GM12878 (cell line): ENCODE measurements at regions not wholly inside any gene's neighbourhood (a gene's known extent, or its start where the extent isn't known, plus 50 kb on each side); places are given as distances from the start of the nearest gene placed in this dataset.

Experiments used
- ATAC-seq: fragments of 200-7000 bp; cut with Tn5 transposase; 3 replicates; pipeline ENCODE4 v1.9.1; 2020; ENCODE audit warnings: mild to moderate bottlenecking, moderate library complexity
- BruUV-seq: library from RNA; stranded (reverse); fragments of 400-500 nt; replicated peaks from 2 replicates; lab custom pipeline; 2021; lab: Mats Ljungman, UMichigan
- CTCF ChIA-PET: fragments of 300-600 bp; sonication (Branson Sonifier 250); formaldehyde crosslinking; extraction: SDS; loops from one replicate; lab custom pipeline; 2021; ENCODE audit warnings: inconsistent platforms; lab: Yijun Ruan, JAX
- POLR2A ChIA-PET: fragments of 350-600 bp; formaldehyde crosslinking; extraction: SDS; loops from one replicate; lab custom pipeline; 2021; ENCODE audit warnings: inconsistent platforms; lab: Charles Lee
- RAD21 ChIA-PET: fragments of 300-600 bp; sonication (Branson Sonifier 250); formaldehyde crosslinking; loops from one replicate; lab custom pipeline; 2023; ENCODE audit warnings: antibody characterized with exemption; ENCODE audit not compliant: unreplicated experiment; lab: Charles Lee
- SMC1A ChIA-PET: fragments of 300-600 bp; sonication (Branson Sonifier 250); formaldehyde crosslinking; loops from one replicate; lab custom pipeline; 2023; ENCODE audit not compliant: unreplicated experiment, uncharacterized antibody; lab: Charles Lee
- DNase-seq: peaks from one replicate; pipeline ENCODE4 v3.0.0-alpha.2; 2011; ENCODE audit warnings: low read depth, low spot score
- FAIRE-seq: peaks from 3 replicates; lab custom pipeline; 2011; peaks lifted over from hg19 to GRCh38; lab: Jason Lieb, UNC
- H2AFZ ChIP-seq: 2 replicates; pipeline ENCODE4 v1.6.0; 2011; ENCODE audit warnings: low read depth, low read length, control low read depth; ENCODE audit not compliant: control insufficient read depth
- H3K27ac ChIP-seq: 2 replicates; pipeline ENCODE4 v1.5.1; 2011; ENCODE audit warnings: control low read depth; ENCODE audit not compliant: control insufficient read depth, insufficient read depth
- H3K27me3 ChIP-seq, 2 experiments: replicated peaks in 1 of 2; 2 replicates each; pipeline versions ENCODE4 v1.6.0 to v1.6.1; 2011; ENCODE audit warnings: low read length in 1 of 2; ENCODE audit not compliant: control insufficient read depth in 2 of 2, insufficient read depth in 2 of 2
- H3K36me3 ChIP-seq, 2 experiments: 2 replicates each; pipeline ENCODE4 v1.5.1; 2011; ENCODE audit warnings: low read length in 1 of 2; ENCODE audit not compliant: control insufficient read depth in 2 of 2, insufficient read depth in 2 of 2
- H3K4me1 ChIP-seq: 2 replicates; pipeline ENCODE4 v1.6.1; 2011; ENCODE audit warnings: mild to moderate bottlenecking, low read length, moderate library complexity, mixed read lengths; ENCODE audit not compliant: control insufficient read depth, insufficient read depth
- H3K4me2 ChIP-seq: 2 replicates; pipeline ENCODE4 v1.6.0; 2011; ENCODE audit warnings: control low read depth; ENCODE audit not compliant: control insufficient read depth, insufficient read depth
- H3K4me3 ChIP-seq: fragments of 200-600 bp; sonication (generic); 2 replicates; pipeline ENCODE4 v1.5.1; 2016
- H3K79me2 ChIP-seq: 2 replicates; pipeline ENCODE4 v1.6.0; 2011; ENCODE audit warnings: low read length; ENCODE audit not compliant: control insufficient read depth, insufficient read depth
- H3K9ac ChIP-seq: 2 replicates; pipeline ENCODE4 v1.8.0; 2011; ENCODE audit warnings: low read length, control low read depth, mixed read lengths; ENCODE audit not compliant: control insufficient read depth, insufficient read depth
- H3K9me3 ChIP-seq: replicated peaks from 3 replicates; pipeline ENCODE4 v1.5.1; 2011; ENCODE audit warnings: mild to moderate bottlenecking, low read length; ENCODE audit not compliant: control insufficient read depth, insufficient read depth
- H4K20me1 ChIP-seq: 2 replicates; pipeline ENCODE4 v1.6.0; 2011; ENCODE audit not compliant: control insufficient read depth, insufficient read depth
- CEBPZ ChIP-seq: fragments of 150-350 bp; IDR thresholded peaks from 2 replicates; pipeline ENCODE4 v1.6.1; 2016; ENCODE audit warnings: low read depth, low read length
- CHD2 ChIP-seq: IDR thresholded peaks from 2 replicates; pipeline ENCODE4 v1.6.1; 2011; ENCODE audit warnings: low read depth, low read length, improper control_type of control experiment, borderline replicate concordance
- E2F4 ChIP-seq: IDR thresholded peaks from 2 replicates; pipeline ENCODE4 v1.6.1; 2012; ENCODE audit warnings: low read depth, low read length, improper control_type of control experiment
- ETV6 ChIP-seq, 2 experiments: fragments of 450-650 bp in 1 of 2; IDR thresholded peaks in 1 of 2; conservative IDR thresholded peaks in 1 of 2; 2 replicates each; pipeline ENCODE4 v1.6.1; 2014; ENCODE audit warnings: antibody characterized with exemption in 1 of 2, borderline replicate concordance in 1 of 2, low read depth in 1 of 2, mild to moderate bottlenecking in 1 of 2, moderate library complexity in 1 of 2
- HCFC1 ChIP-seq: fragments of 150-350 bp; IDR thresholded peaks from 2 replicates; pipeline ENCODE4 v1.6.1; 2014; ENCODE audit warnings: low read length
- NFYB ChIP-seq: IDR thresholded peaks from 2 replicates; pipeline ENCODE4 v1.6.1; 2011; ENCODE audit warnings: low read depth, mild to moderate bottlenecking, low read length, improper control_type of control experiment, moderate library complexity; ENCODE audit not compliant: insufficient read depth
- NR2C2 ChIP-seq: IDR thresholded peaks from 2 replicates; pipeline ENCODE4 v1.6.1; 2011; ENCODE audit warnings: borderline replicate concordance, low read depth; ENCODE audit not compliant: control insufficient read depth, insufficient read length
- NR2F1 ChIP-seq: fragments of 450-650 bp; conservative IDR thresholded peaks from 2 replicates; pipeline ENCODE4 v1.6.1; 2017; ENCODE audit warnings: mild to moderate bottlenecking
- RAD51 ChIP-seq: fragments of 450-650 bp; IDR thresholded peaks from 2 replicates; pipeline ENCODE4 v1.6.1; 2016; ENCODE audit warnings: moderate library complexity, mild to moderate bottlenecking, inconsistent platforms
- RUNX3 ChIP-seq: IDR thresholded peaks from 2 replicates; pipeline ENCODE4 v1.6.1; 2012; ENCODE audit warnings: low read length, inconsistent platforms
- SRF ChIP-seq, 2 experiments: IDR thresholded peaks; 2 replicates each; pipeline ENCODE4 v1.6.1; 2011; ENCODE audit warnings: low read depth in 2 of 2, low read length in 2 of 2, mild to moderate bottlenecking in 1 of 2, moderate library complexity in 1 of 2
- TBL1XR1 ChIP-seq: IDR thresholded peaks from 2 replicates; pipeline ENCODE4 v1.6.1; 2012; ENCODE audit warnings: low read depth, low read length, improper control_type of control experiment
- WRNIP1 ChIP-seq: IDR thresholded peaks from 2 replicates; pipeline ENCODE4 v1.6.1; 2011; ENCODE audit warnings: low read depth, low read length, improper control_type of control experiment, borderline replicate concordance
- ZNF274 ChIP-seq: IDR thresholded peaks from one replicate; pipeline ENCODE4 v1.8.0; 2011; ENCODE audit not compliant: insufficient read length, insufficient read depth
- WGBS: methylation state at CpG from one replicate; pipeline ENCODE4 v1.1.6; 2016; ENCODE audit warnings: low lambda C conversion rate; ENCODE audit not compliant: insufficient replicate concordance, insufficient coverage; ENCODE audit errors: missing lambda C conversion rate; 5-methylcytosine and 5-hydroxymethylcytosine counted together
- in situ Hi-C: fragments of 300-500 bp; cut with MboI; formaldehyde crosslinking; loops from 9 replicates; pipeline ENCODE4 v1.14.3; 2018; ENCODE audit warnings: mixed read lengths
- intact Hi-C: fragments of 100-400 bp; cut with micrococcal nuclease; formaldehyde crosslinking; loops from one replicate; pipeline ENCODE4 v1.14.2; 2022; ENCODE audit not compliant: unreplicated experiment

- Histone ChIP-seq H3K27ac (no peak overlapping the region), H3K9me3 (no peaks in the 10 kb centered on the region), H3K36me3 (no peaks in the 10 kb centered on the region), H3K27me3 (no peaks in the 10 kb centered on the region; a peak in 1 of 4 replicates), H2AFZ (no peak overlapping the region), H3K79me2 (no peaks in the 10 kb centered on the region), H4K20me1 (no peaks in the 10 kb centered on the region), H3K4me2 (no peak overlapping the region), H3K4me1 (no peaks in the 10 kb centered on the region), H3K4me3 (no peak overlapping the region), H3K9ac (no peak overlapping the region)
- ChIA-PET CTCF (no interaction called here), SMC1A (no interaction called here), POLR2A (no interaction called here), RAD21 (no interaction called here)
- no peak for FAIRE-seq
- no peak for ATAC-seq
- no peak for TF ChIP-seq CEBPZ
- intact Hi-C loops (no loop called here), in situ Hi-C loops (no loop called here)
- no peak for DNase-seq
- no TSS peak for BruUV-seq
- 39% methylated on average over 6 of the region's 6 CpGs for WGBS
These were observed 58.7 kb upstream of the NBEA start for GRCh38 chr13:34883396-34883795.

- no peak for ATAC-seq
- Histone ChIP-seq H3K9ac (no peak overlapping the region), H3K4me1 (no peaks in the 10 kb centered on the region), H3K4me3 (no peak overlapping the region), H3K27me3 (no peaks in the 10 kb centered on the region; a peak in 1 of 4 replicates), H2AFZ (no peak overlapping the region), H3K9me3 (no peaks in the 10 kb centered on the region), H3K27ac (no peak overlapping the region), H3K36me3 (no peaks in the 10 kb centered on the region), H4K20me1 (no peaks in the 10 kb centered on the region), H3K79me2 (no peaks in the 10 kb centered on the region), H3K4me2 (no peak overlapping the region)
- POLR2A ChIA-PET: no interaction called here
- BruUV-seq: no TSS peak
- RAD21 ChIA-PET: no interaction called here
- WGBS: 57% methylated on average over 2 of the region's 2 CpGs
- no peak for DNase-seq
- in situ Hi-C loops: no loop called here
- CTCF ChIA-PET: no interaction called here
- FAIRE-seq: no peak
- SMC1A ChIA-PET: no interaction called here
- intact Hi-C loops: no loop called here
- TF ChIP-seq HCFC1 (no peak), ZNF274 (no peak), NFYB (no peak), CHD2 (no peak), NR2F1 (no peak), TBL1XR1 (no peak), RAD51 (no peak), ETV6 (conservative IDR thresholded peaks at IDR 0.05 in 1 of 2, IDR thresholded peaks at IDR 0.05 in 1 of 2; ENCODE audit: borderline replicate concordance in 1 of 2, low read depth in 1 of 2) (no peak), WRNIP1 (no peak), NR2C2 (no peak), E2F4 (no peak), RUNX3 (no peak), SRF (IDR thresholded peaks at IDR 0.05; ENCODE audit: low read depth in 2 of 2, low read length in 2 of 2) (no peak)
These were observed 57.7 kb upstream of the NBEA start for GRCh38 chr13:34884366-34884765.
